HG03520 (cell line): ENCODE measurements at regions not wholly inside any gene's neighbourhood (a gene's known extent, or its start where the extent isn't known, plus 50 kb on each side); places are given as distances from the start of the nearest gene placed in this dataset.

Experiments used
- ATAC-seq: cut with Tn5 transposase; IDR thresholded peaks from one replicate; pipeline ENCODE4 v1.9.1; 2021; ENCODE audit warnings: mild to moderate bottlenecking, moderate library complexity; ENCODE audit not compliant: unreplicated experiment

DNA sequence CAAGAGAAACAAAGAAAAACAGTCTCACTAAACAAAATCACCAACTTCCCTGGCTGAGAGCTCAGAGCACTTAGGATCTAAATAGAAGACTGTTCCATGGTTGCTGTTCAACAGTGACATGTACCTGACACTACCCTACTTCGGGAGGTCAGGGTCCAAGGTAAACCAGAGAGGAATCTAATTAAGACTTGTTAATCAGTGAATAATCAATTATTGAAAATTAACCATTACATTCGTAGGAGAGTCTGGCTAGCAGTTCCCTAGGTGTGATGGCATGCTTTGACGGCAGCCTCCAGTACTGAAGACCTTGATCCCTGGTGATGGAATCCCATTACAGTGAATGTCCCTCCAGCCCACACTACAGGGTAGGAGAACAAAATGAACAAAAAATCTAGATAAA lies 154.0 kb upstream of the AFDN start:
- no peak for ATAC-seq

DNA sequence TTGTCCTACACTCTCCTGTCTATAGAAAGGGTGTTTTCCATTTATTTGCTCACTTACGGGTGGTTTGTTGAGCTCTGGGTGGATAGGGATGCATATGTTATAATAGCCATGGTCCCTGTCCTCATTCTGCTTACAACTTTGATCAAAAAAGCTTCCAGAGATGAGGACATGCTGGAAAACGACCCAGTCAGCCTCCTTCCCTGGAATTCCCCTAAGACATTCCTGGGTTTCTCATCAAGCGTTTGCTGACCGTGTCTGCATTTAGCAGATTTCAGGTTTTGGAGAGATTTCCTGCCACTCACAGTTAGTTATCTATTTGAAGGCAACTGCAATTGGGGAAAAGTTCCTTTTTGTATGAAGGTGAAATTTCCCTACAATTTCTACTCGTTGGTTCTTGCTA lies 152.8 kb upstream of the AFDN start:
- no peak for ATAC-seq

DNA sequence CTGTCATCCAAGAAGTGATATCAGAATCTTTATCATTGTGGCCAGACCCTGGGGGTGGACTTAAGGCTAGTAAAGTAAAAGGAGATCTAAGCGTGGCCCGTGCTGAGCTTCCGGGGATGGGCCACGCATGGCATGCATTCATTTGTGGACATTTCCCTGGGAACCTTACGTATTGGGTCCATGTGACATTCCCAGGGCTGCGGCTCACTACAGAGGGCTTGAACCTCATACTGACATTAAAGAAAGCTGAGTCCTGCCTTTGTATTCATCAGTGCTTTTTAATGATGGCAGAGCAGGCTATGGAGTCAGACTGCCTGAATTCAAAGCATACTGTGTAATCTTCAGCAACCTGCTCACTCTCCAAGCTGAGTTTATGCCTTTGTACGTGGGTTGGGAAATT lies 152.2 kb upstream of the AFDN start:
- no peak for ATAC-seq

DNA sequence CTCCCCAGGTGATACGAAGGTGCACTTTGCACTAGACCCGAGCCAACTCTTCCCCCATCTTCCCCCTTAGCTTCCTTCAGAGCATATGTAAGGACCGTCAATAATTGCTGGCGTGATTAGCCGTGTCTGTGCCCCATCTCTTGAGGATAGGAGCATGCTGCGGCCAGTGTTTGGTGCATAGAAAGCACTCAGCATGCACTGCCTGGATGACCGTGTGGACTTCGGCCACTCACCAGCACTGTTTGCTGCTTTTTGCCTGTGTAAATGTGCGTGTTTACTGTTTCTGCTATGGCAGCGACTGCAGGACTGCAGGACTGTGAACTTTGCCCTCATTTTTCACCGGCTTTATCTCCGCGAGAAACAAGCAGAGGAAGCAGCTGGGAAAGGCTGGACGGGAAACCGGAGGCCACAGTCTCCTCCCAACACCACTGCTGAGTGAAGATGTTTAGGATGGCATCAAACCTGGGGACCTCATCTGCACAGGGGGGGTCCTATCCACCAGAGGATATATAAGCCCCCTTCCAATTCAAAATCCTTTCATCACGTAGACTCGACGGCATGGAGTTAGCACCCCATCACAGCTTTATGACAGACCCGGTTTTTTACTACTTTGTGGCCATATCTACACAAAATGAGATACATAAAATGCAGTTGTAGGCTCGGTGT lies 150.6 kb upstream of the AFDN start:
- ATAC-seq, result no peak

DNA sequence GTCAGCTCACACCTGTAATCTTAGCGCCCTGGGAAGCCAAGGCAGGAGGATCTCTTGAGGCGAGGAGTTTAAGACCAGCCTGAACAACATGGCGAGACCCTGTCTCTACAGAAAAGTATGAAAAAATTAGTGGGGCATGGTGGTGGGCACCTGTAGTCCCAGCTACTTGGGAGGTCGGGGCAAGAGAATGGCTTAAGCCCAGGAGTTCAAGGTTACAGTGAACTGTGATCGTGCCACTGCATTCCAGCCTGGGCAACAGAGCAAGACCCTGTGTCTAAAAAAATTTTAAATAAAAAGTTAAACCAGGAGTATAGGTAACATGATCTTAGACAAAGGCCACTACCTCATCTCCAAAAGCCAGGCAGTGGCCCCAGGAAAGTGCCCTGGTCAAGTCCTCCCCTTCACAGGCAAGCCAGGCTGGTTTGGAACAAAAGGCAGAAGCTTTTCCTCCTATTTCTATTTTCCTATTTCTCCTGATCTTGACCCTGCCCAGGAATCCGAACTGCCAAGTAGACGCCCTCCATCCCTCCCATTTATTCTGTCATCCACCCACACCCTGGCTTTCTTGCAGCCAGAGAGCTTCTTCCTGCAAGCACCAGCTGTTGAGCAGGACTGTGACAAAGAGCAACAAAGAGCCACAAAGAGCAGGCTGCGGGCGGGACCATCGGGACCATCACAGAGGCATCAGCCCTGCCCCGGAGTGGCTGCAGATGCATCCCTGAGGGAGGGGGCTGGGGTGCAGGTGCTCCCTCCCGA lies 149.9 kb upstream of the AFDN start:
- no peak for ATAC-seq

DNA sequence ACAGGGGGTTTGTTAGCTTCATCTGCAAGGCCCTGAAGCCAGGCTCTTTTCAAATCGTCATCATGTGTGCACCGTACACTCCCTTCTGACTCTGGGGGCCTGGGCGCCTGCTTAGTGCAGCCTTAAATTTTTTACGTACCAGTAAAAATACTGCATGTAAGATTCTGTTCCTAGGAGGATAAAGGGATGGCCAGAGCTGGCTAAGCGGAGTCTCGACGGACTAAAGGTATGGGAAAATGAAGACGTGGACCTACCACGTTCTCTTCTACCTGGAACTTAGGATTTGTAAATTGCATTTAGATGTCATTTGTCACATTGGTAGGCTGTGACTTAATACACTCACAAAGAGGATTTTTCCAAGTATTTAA lies 149.3 kb upstream of the AFDN start:
- no peak for ATAC-seq

DNA sequence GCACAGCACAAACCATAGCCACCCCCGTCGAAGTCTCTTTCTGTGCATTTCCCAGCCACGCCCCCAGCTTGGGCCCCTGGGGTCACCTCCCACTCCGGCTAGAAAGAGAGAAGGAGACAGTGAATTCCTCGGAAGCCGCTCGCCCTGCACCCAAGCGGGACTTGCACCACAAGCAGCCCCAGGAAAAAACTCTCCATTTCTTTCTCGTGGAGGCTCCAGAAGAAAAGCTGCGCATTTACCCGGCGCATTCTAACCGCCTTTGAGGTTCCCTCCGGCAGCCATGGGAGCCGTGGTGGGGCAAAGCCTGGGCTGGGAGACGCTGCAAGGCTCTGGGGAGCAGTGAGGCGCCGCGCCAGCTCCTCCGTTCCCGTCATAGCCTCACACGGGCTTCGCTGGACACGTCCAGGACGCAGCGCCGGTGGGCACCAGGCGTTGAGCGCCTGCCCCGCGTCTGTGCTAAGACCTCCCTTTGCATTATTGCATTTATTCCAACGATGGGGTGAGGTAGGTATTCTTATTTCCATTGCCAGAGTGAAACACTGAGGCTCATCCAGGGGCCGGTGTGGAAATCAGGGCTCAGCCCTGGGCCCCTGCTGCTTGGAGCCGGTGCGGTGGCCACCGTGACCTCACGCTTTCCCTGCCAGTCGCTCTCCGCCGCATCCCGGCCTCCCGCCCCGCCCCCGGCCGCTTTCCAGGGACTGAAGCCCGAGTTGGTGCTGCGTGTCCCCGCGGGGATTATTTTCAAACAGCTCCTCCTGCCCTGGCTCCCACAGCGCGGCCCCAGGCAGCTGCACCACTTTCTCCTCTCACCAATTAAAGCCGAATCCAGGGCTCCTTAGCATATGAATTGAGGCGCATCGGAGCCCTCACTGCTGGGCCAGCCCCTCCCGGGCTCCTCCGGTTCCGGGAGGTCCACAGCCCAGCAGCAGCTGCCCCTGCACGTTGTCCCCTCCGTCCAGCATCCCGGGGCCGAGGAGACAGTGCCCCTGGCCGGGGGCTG lies 148.3 kb upstream of the AFDN start:
- ATAC-seq, result no peak

DNA sequence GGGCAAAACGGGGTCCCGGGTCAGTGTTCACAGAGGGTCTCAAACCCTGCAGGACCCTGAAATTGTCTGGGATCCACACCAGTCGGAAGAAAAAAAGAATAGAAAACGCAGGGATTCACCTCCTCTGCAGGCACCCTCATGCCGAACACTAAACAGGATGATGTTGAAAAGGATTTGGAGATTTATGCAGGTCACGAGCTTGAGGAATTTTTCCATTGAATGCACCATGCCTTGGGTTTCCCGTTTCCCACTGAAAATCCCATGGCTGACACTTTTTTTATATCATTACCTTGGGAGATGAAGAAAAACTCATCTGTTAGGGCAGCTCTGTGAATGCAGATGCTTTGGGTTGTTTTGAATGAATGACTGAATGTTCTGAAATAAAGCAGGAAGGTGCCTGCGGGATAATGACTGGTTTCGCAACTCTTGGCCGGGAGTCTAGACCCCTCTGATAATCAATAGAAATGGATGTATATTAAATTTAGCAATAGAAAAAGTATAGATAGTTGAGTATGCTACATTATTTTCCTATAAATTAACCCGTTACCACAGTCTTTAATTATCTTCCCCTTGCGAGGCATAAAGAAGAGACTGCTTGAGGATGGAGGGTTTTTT lies 147.5 kb upstream of the AFDN start:
- ATAC-seq, result no peak

DNA sequence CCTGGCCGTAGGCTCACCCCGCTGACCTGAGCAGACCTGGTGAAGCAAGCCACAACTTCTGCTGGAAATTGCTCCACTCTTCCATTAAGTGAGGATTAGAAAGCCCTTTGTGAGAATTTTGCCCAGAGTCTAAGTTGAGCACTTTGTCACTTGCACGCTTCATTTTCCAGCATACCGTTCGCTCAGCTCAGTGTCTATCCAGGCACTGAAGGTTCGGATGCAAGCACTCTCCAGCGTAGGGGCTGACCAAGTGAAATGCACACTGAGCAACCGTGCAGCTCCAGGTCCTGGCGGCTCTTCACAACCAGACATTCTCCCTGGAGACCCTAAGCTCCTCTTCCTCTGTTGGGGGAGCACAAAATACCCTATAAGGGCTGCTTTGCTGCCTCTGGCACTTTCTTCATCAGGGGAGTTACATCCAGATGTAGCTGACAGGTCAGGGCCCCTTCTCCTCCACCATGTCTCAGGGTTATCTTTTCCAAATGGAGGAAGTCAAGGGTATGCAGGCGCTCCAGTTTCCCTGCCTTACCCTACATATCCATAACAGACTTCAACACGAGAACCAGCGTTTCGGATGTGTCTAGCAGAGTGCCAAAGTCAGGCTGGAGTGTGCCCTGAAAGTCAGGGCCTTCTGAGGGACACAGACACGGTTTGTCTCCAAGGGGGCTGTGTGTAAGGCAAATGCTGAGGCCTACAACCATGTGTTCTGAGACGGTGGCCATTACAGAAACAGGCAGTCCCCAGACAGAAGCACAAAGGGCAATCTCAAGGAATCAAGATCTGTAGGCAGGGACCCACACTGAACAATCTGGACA lies 146.7 kb upstream of the AFDN start:
- ATAC-seq, result no peak

DNA sequence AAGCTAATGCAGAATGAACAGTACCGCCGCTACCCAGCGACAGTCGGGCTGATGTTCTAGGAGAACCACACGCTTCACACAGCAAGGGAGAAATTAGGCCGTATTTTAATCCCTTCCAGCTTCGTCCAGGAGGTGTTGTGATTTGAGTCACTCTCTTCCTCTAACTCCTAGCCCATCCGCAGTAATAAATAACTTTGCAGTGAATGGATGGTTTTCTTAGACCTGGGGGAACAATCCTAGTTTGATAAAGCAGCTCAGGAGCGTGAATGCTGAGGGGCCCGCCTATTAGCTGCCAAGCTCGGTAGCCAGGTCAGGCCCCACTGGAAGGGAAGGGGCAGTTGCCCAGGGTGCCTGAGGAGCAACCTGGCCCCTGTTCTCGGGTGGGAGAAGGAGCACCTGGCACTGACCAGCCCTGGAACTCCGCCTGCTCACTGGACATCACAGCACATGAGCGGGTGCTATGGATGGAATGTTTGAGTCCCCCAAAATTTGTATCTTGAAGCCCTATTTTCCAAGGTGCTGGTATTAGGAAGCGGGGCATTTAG lies 146.0 kb upstream of the AFDN start:
- ATAC-seq, result no peak

DNA sequence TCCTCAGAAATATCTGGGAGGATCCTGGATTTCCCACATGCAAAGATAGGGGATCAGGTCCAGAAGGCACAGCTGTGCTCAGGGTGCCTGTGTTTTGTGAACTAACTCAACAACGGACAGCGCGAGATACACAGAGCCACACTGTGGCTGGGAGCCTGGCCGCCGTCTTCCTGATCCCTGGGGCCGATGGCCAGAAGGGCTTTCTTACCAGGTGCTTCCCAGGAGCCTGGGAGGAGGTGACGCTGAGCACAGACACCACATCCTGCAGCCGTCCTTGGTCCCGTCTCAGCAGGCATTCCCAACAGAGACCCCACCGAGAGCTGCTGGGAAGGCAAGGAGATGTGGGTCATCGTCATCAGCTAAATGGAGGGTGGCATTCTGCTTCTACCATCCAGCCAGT lies 144.6 kb upstream of the AFDN start:
- no peak for ATAC-seq

DNA sequence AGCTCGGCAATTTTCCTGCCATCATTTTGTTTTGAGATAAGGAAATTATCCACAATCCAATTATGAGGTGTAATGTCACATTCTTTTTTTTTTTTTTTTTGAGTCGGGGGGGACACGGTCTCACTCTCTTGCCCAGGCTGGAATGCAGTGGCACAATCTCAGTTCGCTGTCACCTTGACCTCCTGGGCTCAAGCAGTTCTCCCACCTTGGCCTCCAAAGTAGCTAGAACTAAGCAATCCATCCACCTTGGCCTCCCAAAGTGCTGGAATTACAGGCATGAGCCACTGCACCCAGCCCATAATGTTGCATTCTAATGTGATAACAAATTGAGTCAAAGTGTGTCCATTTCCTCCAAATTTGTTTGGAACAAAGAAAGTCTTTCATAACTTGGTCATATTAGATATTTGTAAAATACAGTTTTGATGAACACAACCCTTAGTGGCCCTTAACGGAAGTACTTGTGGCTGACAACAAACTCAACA lies 144.1 kb upstream of the AFDN start:
- ATAC-seq, result no peak

DNA sequence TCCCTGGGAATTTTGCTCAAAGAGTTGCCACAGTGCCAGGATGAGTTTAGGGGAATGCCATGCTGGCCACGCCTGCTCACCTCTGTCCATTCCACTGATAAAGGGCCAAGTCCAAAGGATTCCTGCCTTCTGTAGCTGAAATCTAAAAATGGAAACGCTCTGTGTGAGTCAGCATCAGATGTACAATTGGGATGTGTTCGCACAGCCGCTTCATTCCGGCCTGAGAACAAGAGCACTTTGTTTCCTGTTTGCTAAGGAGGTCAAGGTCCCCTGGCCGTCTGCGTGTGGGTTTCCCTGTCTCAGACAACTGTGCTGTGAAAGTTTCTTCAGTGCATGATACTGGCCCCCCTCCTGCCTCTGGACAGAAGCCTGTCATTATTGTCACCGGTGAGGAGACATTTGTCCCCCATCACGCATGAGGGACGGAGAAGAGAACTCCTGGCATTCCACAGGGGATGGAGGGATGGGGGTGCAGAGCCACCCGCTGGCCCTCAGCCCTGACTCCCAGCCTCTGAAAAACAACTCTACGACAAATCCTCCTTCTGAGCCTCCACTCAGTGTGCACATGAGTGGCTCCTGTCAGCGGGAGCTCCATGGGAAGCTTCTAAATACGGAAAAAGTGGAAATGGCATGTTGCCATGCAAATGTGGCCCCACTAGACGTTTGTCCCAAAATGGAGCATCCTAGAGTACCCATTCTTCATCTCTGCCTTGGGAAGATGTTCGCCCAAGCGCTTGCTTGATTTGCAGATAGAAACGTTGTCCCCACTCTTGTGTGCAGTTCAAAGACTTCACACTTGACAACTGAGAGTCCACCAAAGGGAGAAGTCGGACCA lies 143.5 kb upstream of the AFDN start:
- no peak for ATAC-seq

DNA sequence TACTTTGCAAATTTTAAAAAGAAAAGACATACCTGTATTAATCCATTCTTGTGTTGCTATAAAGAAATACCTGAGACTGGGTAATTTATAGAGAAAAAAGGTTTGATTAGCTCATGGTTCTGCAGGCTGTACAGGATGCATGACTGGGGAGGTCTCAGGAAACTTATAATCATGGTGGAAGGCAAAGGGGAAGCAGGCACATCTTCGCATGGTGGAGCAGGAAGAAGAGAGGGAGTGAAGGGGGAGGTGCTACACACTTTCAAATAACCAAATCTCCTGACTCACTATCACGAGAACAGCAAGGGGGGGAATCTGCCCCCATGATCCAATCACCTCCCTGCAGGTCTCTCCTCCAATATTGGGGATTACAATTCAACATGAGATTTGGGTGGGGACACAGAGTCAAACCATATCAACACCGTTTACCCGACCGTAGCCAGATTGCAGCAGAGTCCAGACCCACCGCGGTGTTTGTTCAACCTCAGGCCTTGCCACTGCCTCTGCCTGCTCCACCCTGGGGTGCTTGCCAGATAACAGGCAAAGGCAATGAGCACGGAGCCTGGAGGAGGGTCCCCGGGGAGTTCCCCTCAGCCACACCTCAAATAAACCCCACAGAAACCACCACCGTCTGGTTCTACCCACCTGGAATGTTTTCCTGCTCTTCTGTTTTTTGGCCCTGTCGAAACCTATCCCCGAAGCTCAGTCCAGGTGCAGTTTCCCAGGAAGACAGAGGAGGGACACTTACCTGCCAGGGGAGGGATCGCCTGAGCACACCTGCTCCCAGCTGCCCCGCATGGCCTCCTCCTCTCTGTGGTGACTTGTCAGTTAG lies 142.2 kb upstream of the AFDN start:
- ATAC-seq, result no peak

DNA sequence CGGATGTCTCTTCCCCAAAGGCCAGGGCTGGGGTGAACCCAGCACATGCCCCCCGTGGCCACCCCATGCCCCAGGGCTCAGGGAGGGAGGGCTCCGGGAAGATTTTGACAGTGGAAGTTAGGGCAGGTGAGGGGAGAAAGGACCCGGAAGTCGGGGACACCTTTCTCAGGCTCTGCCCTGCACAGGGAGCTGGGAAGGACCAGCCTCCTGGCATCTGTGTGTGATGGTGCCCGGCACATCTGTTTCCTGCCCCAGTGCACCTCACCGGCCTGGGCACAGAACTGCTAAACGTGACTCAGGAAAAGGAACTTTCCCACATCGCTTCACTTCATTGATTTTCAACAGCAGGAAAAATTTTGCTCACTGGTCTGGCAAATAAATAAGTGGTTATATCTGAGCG lies 141.1 kb upstream of the AFDN start:
- no peak for ATAC-seq

DNA sequence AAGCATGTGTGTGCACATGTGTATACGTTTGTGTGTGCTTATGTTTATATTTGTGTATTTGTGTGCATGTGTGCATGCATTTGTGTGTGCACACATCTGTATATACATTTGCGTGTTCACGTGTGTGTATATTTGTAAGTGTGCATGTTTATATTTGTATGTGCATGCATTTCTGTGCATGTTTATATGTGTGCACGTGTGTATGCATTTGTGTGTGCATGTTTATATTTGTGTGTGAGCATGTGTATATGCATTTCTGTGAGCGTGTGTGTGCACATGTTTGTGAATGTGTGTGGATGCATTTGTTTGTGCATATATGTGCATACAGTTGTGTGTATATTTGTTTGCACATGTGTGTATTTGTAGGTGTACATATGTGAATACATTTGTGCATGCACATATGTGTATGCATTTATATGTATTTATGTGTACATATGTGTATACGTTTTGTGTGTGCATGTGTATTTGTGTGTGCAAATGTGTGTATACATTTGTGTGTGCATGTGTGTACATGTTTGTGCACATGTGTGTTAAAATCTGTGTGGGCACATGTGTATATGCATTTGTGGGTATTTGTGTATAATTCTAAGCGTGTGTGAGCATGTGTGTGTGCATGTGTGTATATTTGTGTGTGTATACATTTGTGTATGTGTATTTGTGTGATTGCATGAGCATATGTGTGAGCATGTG lies 140.4 kb upstream of the AFDN start:
- ATAC-seq, result no peak

DNA sequence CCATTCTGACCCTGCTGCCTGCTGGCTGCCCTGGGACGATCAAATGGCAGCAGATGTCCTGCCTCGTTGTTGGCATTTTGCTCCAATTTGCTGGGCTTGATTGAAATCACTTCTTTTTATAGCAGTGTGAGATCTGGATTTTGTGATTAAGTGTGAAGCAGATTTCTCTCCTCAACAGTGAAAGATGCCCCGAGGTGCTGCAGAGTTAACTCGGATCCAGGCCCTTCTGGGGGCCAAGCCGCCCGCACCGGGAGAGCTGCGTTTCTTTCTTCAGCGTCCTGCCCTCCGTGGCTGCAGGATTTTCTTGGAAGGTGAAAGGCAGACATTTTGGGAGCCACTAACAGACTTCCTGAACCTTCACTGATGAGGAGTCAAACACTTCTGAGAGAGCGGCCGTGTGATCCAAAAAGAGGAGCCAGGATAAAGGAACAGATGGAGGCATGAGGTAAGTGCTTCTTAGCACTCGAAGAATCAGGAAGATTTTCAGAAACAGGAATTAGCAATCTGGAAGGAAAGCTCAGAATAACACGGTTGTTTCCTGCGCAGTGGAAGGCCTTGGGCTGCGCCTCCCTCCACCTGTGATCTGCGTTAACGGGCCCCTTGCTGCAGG lies 139.5 kb upstream of the AFDN start:
- ATAC-seq, result no peak
